NCI-H2107 treated with DMSO at 0.1 percent for 48 hours (cell line): ENCODE measurements at regions not wholly inside any gene's neighbourhood (a gene's known extent, or its start where the extent isn't known, plus 50 kb on each side); places are given as distances from the start of the nearest gene placed in this dataset.

Source experiments
- DNase-seq: peaks from one replicate; lab custom pipeline; 2025; ENCODE audit not compliant: unreplicated experiment; lab: John Stamatoyannopoulos, UW

DNA sequence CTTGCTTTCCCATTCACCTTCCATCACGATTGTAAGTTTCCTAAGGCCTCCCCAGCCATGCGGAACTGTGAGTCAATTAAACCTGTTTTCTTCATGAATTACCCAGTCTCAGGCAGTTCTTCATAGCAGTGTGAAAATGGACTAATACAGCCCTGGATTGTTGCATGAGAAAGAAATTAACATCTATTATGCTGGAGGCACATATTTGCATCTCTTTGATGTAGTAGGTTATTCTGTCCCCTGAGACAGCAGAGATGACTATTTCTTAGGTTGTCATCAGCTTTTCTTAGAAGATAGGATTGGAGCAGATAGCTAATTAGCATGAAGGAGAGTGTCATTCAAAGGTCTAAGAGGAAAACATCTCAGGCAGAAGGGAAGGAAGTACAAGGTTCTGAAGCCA lies 166.2 kb downstream of the OMA1 start:
- DNase-seq: no peak

DNA sequence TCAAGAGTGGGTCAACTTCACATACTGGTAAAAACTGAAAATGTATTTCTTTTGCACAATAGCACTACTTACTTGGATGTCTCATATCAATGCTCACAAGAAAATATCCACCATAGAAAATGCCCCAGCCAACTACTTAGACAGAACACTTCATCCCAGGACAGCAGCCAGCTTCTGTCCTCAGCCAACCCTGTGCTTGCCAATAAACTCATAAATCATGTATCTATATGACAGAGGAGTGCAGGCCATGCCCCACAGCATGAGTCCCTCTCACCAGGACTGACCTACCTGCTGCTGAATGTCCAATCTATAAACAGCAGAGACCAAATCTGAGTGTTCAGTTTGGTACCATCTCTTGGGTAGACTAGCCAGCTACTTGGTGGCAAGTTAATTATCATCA lies 179.3 kb downstream of the OMA1 start:
- no peak for DNase-seq

DNA sequence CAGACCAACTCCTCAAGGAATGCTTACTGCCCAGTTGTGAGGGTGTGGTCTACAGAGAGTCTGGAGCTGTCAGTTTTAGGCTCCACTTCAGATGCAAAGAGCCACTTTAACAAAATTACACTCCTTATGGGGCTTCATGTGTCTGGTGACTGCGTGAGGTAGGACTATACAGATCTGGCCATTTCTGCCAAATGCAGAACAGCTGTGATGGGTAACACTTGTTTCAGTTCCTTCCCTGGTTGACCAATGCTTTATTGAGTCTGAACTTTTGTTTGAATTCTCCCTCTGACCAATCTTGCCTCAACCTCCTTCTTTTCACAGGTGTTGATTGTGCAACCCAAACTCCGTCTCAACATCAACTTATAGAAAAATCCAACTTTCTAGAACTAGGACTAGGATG lies 181.2 kb downstream of the OMA1 start:
- DNase-seq: no peak

DNA sequence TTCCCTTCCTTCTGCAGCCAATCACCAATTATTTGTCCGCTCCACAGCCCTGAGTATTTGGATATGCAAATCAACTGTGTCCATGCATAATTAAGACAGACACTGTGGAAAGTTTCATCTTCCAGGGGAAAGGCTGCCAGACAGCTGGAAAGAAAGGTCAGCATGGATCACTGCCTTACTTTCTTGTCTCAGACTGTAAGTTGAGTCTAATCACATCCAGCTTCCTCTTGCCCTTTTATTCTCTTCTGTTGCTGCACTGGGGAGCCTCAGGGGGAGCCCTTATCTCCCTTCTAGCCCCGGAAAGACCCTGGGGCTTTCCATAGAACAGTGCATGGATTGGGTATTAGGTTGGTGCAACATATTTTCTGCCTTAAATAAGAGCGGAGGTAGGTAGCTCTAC lies 182.9 kb downstream of the OMA1 start:
- no peak for DNase-seq

DNA sequence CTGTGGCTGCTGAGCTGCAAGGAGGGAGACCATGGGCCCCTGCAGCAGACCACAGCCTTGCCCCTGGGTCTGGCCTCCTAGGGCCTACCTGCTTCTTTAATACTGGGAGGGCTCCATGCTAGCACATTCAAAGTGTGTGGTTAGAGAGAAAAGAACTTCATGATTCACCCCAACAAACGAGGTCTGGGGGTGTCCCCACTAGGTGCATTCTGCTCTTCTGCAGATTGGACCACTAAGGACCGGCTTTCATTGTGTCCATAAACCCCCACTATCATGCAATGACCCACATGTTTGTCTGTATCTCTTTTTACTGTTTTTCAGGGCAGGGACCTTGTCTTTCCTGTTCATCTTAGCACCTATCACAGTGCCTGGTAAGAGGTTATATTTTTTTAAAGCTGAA lies 185.4 kb downstream of the OMA1 start:
- DNase-seq: no peak

DNA sequence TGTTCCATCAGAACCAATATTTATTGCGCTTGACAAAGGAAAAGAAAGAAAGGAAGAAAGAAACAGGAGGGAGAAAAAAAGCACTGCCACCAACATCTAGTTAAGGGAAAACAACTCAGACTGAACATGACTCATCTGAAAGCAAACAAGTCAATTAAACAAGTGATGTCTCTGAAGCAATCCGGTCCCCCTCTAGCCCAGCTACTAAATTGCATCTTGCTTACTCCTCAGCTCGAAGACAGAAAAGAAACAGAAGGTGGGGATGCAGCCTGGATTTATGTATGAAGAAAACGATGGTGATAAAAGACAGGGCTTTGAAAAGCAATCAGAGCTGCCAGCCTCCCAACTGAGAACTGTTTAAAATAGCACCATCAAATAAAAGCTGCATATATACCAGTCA lies 188.2 kb downstream of the OMA1 start:
- DNase-seq: peak; percentile 45

DNA sequence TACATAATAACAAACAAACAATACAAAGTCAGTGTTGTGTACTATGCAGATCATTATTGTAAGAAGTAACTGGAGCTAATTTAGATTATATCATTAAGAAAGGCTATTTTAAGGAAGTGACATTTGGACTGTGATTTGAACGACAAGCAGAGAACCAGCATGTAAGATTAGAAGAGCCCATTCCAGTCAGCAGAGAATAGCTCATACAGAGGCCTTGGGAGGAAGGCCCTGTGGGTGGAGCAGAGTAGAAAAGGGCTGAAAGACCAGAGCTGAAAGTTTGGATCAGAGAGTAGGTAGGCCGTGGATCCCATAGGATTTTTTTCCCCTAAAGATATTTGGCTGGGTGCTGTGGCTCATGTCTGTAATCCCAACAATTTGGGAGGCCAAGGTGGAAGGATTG lies 190.1 kb downstream of the OMA1 start:
- DNase-seq: no peak

DNA sequence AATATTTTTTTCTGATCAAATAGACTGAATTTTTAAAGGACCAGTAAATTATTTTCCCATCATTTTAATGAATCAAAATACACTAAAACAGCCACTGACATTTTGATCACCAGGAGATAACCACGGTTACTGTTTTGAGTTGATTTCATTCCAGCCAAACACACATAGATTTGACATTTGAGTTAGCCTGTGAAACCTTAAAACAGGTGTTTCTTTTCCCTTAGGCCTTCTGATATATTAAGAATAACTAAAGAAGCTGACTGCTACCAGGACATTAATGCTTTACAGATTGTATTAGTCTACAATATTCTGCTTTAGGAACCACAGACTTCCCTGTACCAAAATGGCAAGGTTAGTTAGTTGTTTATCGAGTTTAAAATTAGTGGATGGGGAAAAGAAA lies 193.4 kb downstream of the OMA1 start:
- DNase-seq: no peak

DNA sequence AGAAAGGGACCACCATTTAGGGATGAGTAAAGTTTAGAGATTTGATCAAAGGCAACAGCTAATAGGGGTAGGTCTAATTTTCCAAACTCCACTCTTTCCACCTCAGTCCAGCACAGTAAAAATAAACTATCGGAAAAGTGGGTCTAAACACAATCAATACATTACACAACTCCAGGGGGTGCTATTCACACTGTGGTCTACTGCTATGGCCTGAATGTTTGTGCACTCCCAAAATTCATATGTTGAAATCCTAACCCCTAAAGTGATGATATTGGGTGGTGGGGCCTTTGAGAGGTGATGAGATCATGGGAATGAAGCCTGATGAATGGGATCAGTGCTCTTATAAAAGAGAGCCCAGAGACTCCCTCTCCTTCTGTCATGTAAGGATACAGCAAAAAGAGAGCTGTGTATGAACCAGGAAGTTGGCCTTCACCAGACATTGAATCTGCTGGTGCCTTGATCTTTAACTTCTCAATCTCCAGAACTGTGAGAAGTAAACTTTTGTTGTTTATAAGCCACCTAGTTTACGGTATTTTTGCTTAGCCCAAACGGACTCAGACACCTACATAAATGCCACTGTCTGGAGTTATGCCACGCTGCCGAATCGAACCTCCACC lies 193.9 kb downstream of the OMA1 start:
- DNase-seq: no peak

DNA sequence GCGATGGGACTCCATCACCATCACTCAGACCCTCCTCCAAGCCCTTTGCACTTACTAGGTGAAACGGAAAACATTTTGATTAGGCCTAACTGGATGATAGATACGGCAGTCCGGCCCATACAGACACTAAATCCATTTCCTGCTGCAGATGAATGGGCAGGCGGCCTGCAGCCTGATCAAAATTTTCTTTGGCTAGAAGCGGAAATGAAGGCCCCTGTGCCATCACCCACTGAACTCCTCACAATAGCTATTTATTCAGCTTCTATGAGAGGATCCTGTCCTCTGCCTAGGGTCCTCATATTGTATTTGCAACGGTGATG lies 200.5 kb downstream of the OMA1 start:
- DNase-seq: no peak

DNA sequence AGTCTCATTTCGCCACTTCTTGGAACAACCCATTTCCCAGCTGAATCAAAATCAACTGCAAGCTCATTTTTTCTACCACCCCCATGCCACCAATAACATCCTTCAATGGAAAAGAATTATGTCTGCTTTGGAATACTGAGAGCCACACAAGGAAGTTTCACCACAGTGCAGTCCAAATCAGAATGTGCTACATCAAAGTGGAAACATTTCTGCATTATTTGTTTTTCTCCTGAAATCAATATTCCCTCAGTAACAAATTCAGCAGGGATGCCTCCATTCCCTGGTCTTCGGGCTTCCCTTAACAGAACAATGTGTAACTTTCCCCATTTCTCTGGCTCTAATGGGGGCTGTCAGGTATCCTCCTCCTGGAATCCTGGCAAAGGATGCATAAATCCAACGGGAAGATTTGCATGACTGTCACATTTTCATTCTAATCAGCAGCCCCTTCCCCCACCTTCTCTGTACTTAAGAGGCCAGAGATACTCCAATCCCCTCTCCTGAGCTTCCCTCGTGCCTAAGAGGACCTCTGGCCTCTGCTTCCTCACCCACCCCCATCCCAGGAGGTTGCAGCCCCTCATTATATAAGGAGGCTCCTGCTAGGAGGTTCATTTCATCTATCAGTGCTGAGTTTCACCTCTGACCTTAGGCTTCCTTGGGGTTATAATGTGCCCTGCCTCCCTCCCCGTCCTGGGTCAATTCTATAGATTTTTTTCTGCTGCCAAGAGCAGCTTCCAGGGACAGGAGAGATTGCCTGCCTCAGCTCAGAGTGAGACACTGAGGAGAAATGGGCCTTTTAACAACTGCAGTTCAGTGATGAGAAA lies 201.1 kb downstream of the OMA1 start:
- no peak for DNase-seq

DNA sequence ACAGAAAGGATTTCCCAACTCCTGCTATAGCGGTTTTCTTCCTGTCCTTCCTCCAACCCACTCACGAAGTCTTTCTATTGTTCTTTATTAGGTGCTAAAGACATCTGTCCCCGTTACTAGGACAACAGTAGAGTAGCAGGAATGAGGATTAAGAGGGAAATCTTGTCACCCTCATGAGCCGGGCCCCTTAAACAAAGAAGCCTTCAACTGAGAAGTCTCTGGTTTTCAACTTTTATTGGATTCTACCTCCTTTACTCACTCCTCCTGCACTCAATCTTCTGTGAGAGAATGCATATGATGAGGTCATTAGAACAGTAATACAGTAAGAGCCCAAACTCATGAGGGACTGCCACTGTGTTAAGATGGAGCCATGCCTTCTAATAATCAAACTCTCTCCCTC lies 206.3 kb downstream of the OMA1 start:
- no peak for DNase-seq

DNA sequence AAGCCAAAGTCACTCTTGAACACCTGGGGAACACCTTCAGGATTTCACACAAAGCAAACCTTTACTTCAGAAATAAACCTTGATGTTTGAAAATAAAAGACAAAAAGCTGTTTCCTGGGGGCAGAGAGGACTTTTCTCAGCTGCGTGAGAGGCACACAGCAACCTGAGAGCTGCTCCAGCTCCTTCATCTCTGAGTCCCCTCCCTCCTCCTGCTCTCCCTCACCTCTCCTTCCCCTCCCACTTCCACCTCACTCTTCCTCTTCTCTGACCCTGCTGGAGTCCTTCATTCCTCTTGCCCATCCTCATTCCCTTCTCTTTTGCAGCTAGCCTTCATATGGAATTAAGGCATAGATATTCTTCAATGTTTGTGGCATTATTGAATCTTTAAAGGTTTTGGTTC lies 208.4 kb downstream of the OMA1 start:
- DNase-seq: no peak

DNA sequence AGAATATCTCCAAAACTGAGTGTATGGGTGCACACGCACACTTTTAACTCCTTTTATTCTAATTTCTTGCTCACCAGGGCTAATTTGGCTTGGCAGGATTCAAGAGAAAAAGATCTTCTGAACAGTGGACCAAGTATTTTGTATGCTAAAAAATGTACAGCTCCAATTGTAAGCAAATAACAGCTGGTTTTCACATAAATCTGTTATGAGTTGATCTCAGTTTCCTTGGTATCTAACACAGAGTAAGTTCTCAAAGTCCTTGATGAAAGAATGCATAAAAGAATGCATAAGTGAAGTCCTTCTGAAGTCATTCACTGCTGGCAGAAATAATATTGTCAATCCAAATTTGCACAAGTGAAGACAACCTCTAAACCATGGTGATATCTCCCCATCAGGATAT lies 213.0 kb downstream of the OMA1 start:
- DNase-seq: no peak

DNA sequence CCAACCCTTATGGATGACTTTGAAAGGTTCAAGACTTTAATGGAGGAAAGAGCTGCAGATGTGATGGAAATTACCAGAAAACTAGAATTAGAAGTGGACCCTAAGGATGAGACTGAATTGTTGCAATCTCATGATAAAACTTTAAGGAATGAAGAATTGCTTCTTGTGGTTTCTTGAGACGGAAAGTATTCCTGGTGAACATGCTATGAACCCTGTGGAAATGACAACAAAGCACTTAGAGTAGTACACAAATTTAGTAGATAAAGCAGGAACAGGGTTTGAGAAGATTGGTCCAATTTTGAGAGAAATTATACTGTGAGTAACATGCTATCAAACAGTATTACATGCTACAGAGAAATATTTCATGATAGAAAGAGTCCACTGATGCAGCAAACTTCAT lies 215.4 kb downstream of the OMA1 start:
- DNase-seq: no peak

DNA sequence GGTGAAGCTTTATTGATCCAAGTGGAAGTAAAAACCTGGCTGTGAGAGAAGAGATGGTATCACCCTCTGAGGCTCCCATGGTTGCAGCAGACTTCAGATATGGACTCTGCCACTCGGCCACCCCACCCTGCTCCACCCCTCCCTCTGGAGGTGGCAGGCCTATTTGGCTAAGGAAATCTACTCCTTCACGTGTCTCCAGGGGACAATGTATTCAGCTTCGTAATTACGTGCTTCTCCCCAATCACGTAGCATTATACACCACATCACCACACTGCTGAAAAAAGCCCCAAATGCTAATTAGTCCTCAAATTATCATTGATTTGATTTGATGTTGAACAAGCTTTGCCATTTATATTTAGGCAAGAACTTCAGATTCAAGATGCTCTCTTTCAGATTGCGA lies 220.7 kb downstream of the OMA1 start:
- DNase-seq: no peak

DNA sequence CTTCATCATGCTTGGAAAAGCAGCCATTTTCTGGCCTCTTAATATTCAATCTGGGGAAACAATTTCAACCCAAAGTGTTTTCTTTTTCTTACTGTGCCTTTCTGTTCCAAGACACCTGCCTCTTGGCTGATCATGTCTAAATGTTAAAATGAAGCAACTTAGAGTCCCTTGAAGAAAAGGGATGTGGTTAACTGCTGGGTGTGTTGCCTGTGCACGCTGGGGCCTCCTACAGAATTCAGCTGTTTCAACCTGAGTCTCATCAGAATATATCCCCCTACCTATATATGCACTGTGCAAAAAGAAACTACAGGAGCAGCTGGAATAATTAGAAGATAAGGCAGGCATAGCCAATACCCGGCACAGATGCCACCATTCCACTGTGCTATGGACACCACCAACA lies 222.0 kb downstream of the OMA1 start:
- no peak for DNase-seq

DNA sequence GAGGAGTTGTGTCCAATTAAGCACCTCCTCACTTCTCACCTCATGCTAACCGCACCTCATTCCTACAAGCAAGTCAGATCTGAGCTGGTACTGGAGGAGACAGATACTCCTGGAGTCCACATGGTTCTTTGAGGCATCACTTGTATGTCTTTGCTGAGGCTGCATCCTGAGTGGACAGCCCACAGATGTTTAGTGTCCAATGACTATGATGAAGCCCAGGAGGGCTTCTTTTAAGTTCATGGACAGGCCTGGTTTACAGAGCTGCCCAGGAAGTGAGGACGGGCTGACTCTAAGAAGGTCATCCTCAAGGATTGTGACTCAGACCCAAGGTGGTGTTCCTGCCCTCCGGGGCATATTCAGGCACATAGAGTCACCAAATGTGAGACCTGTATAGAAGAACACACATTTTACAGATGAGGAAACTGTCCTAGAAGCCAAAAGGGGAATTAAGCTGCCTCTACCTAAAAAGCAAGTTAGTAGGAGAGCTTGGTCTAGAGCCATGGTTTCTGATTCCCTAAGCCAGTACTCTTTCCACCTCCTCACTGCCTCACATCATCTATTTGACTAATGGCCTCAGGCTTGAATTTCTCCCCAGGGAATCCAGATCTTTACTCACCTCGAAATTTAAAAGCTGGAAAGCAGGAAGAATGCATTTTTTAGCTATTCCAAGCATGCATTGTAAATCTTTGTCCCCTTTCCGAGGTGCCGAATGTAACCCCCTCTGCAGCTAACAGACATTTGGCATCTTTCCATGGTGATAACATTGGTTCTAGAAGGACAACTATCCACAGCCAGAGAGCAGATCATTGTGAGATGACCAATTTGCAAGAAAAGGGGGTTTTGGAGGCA lies 228.1 kb downstream of the OMA1 start:
- DNase-seq: no peak

DNA sequence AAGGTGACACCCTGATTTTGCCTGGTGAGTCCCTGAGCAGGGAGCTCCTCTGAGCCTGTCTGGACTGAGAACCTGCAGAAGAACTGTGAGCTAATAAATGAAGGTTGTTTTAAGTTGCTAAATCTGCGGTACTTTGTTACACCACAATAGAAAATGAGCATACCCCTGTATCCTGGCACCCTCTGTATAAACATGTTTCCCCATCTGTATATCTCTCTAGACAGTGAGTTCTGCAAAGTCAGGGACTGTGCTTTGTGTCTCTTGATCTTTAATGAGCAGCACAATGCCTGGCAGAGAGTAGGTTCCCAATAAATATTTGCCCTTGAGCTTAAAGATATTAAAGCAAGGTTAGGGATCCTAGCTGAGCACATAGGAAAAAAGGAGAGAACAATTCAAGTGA lies 228.8 kb downstream of the OMA1 start:
- no peak for DNase-seq

DNA sequence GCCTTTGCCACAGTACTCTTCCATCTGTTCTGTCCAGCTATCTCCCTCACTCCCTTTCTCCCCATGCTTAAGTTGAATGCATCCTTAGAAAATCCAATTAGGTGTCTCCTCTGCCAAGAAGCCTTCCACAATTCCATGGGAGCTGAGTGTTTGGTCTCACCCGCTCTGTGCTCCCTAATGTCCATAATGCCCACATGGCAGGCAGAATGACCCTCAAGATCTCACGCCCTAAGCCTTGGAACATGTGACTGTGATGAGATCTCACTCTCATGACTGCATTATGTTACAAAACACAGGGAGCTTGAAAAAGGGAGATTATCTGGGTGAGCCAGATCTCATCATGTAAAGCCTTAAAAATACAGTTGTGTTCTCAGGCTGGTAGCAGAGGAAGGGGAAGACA lies 229.4 kb downstream of the OMA1 start:
- no peak for DNase-seq

DNA sequence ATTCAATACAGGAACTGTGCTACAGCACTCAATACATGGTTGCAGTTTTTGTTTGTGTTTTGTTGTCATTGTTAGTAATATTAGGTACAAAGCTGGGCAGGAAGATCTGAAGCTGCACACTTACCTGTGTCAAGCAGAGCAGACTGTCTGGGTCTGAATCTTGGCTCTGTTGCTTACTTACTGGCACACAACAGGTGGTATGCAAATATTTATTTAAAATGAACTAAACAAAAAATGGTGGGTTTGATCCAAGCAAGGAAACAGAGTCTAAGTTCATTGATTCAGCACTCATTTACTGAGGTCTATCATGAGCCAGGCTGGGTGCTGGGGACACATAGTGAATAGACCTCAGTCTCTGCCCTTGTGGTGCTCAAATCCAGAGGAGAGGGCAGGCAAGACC lies 230.4 kb downstream of the OMA1 start:
- DNase-seq: no peak

DNA sequence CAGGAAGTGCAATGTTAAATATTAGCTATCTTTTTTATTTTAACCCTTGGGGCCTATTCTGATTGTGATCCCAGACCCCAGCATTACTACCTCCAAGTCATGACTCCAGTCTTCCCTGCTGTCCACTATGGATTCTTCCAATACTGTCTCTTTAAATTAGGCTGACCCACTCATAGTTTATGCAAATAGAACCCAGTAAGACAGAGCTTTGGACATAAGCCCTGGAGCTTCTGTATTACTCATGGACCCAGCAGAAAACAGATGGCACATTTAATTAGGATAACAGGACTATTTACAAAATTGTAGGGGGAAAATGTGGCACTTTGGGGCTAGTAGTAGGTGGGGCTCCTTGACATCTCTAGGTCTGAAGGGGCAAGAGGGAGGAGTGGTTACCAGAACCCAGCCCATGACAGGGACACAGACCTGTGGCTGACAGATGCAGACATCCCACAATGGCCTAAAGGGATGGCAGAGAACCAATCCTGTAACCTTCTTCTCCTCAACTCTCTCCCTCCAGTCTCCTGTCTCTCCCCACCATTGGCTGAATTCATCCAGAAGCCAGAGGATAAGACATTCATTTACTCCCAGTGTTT lies 233.5 kb downstream of the OMA1 start:
- DNase-seq: no peak
